Right ventricle myocardium superior (tissue), 1 donor: ENCODE measurements at regions not wholly inside any gene's neighbourhood (a gene's known extent, or its start where the extent isn't known, plus 50 kb on each side); places are given as distances from the start of the nearest gene placed in this dataset.
"Not testable (repeated sequence)": the region's sequence is repeated elsewhere in the genome, so short reads cannot be mapped to it uniquely, and the experiment has no call there.

ENCODE experiments used
- ATAC-seq: fragments of 200-7000 bp; cut with Tn5 transposase; one replicate; pipeline ENCODE4 v1.9.1; 2020; ENCODE audit warnings: mild to moderate bottlenecking; ENCODE audit not compliant: poor library complexity
- DNase-seq: peaks from one replicate; pipeline ENCODE4 v3.0.0-alpha.2; 2020
- intact Hi-C: fragments of 100-400 bp; cut with DNase I; formaldehyde crosslinking; loops from one replicate; pipeline ENCODE4 v1.11.2; 2022
- donor health status: DM: no; HTN: yes; CAD: no; lungs with severe emphysema.

GRCh38 chr3:110506890-110507289, 564.7 kb upstream of the NECTIN3 start:
- intact Hi-C loops = no loop called here
- DNase-seq = no peak
- ATAC-seq = no peak

GRCh38 chr3:110507570-110507969, 564.0 kb upstream of the NECTIN3 start:
- intact Hi-C loops = not testable (repeated sequence)

GRCh38 chr3:110512961-110513360, 558.7 kb upstream of the NECTIN3 start:
- intact Hi-C loops = no loop called here
- no peak for ATAC-seq
- no peak for DNase-seq

More at GRCh38 chr3:110507570-110507969, 564.0 kb upstream of the NECTIN3 start:
- ATAC-seq, DNase-seq: not testable (repeated sequence)

- DNase-seq = no peak
- no peak for ATAC-seq
- intact Hi-C loops = no loop called here
Measured at GRCh38 chr3:110518031-110518430, 553.6 kb upstream of the NECTIN3 start.

- DNase-seq (no peak), ATAC-seq (no peak)
- intact Hi-C loops = no loop called here
Measured at GRCh38 chr3:110519071-110519470, 552.5 kb upstream of the NECTIN3 start.

GRCh38 chr3:110521019-110521418, 550.6 kb upstream of the NECTIN3 start:
- intact Hi-C loops = no loop called here
- no peak for ATAC-seq
- DNase-seq = no peak

- intact Hi-C loops, ATAC-seq: not testable (repeated sequence)
Measured at GRCh38 chr3:110525558-110526064, 546.0 kb upstream of the NECTIN3 start.

GRCh38 chr3:110526777-110527727, 544.6 kb upstream of the NECTIN3 start:
- no peak for ATAC-seq
- no peak for DNase-seq
- intact Hi-C loops = no loop called here

More at GRCh38 chr3:110525558-110526064, 546.0 kb upstream of the NECTIN3 start:
- not testable (repeated sequence) for DNase-seq

GRCh38 chr3:110528305-110529121, 543.1 kb upstream of the NECTIN3 start:
- DNase-seq (no peak), ATAC-seq (no peak)
- intact Hi-C loops = no loop called here

GRCh38 chr3:110530902-110531301, 540.7 kb upstream of the NECTIN3 start:
- intact Hi-C loops = no loop called here
- DNase-seq (no peak), ATAC-seq (no peak)

- ATAC-seq = no peak
- intact Hi-C loops = no loop called here
- no peak for DNase-seq
Measured at GRCh38 chr3:110533089-110533488, 538.5 kb upstream of the NECTIN3 start.

GRCh38 chr3:110542552-110543150, 529.0 kb upstream of the NECTIN3 start:
- ATAC-seq = no peak
- DNase-seq = no peak
- intact Hi-C loops = no loop called here

GRCh38 chr3:110544730-110545129, 526.9 kb upstream of the NECTIN3 start:
- intact Hi-C loops = no loop called here
- no peak for ATAC-seq
- DNase-seq = no peak

GRCh38 chr3:110550511-110550910, 521.1 kb upstream of the NECTIN3 start:
- ATAC-seq = no peak
- intact Hi-C loops = no loop called here
- DNase-seq = no peak

- DNase-seq (no peak), ATAC-seq (no peak)
- intact Hi-C loops = no loop called here
Measured at GRCh38 chr3:110562621-110563020, 509.0 kb upstream of the NECTIN3 start.

GRCh38 chr3:110564674-110565073, 506.9 kb upstream of the NECTIN3 start:
- ATAC-seq (no peak), DNase-seq (no peak)
- intact Hi-C loops = no loop called here

GRCh38 chr3:110567029-110567428, 504.6 kb upstream of the NECTIN3 start:
- DNase-seq (no peak), ATAC-seq (no peak)
- intact Hi-C loops = no loop called here

- no peak for ATAC-seq
- intact Hi-C loops = no loop called here
- no peak for DNase-seq
Measured at GRCh38 chr3:110568246-110568645, 503.4 kb upstream of the NECTIN3 start.

GRCh38 chr3:110569073-110569472, 502.5 kb upstream of the NECTIN3 start:
- intact Hi-C loops = no loop called here
- DNase-seq (no peak), ATAC-seq (no peak)
